ENCODE measurements at regions not wholly inside any gene's neighbourhood (a gene's known extent, or its start where the extent isn't known, plus 50 kb on each side); places are given as distances from the start of the nearest gene placed in this dataset.

- TF ChIP-seq EZH2phosphoT487 (IDR thresholded peaks at IDR 0.05; ENCODE audit: borderline replicate concordance, low read depth, low read length) (no peak), CTCF (conservative IDR thresholded peaks at IDR 0.05; ENCODE audit: low read length) (no peak)
- no TSS peak for BruUV-seq (replicated peaks)
- POLR2A ChIA-PET, result interaction anchor here (0.5 to 0.6 kb wide), 2 partner anchors 11 to 1020 kb away, joined by 3 read pairs; no protein-coding TSS in a partner anchor
- Histone ChIP-seq H3K4me1 (ENCODE audit: insufficient read depth, low read length, poor library complexity, severe bottlenecking) (no peaks in the 10 kb centered on the region), H3K79me2 (ENCODE audit: insufficient read depth, low read depth, low read length) (no peaks in the 10 kb centered on the region), H4K20me1 (ENCODE audit: insufficient read depth, low read length) (no peaks in the 10 kb centered on the region), H3K27ac (ENCODE audit: low read depth, low read length, poor library complexity, severe bottlenecking) (no peak overlapping the region), H3K9me3 (ENCODE audit: low read length) (no peaks in the 10 kb centered on the region), H3K36me3 (ENCODE audit: insufficient read depth, low read length) (no peaks in the 10 kb centered on the region), H2AFZ (ENCODE audit: low read length) (no peak overlapping the region), H3K4me2 (ENCODE audit: low read length) (no peak overlapping the region), H3K9me2 (ENCODE audit: insufficient read depth, low read length) (no peaks in the 10 kb centered on the region), H3K4me3 (ENCODE audit: low read depth, low read length, poor library complexity, severe bottlenecking) (no peak overlapping the region)
- DNase-seq (ENCODE audit: low spot score), result no peak
- intact Hi-C loops (cut with micrococcal nuclease; ENCODE audit: unreplicated experiment), result no loop called here
- CTCF ChIA-PET (ENCODE audit: unreplicated experiment), result no interaction called here
These were observed 599.6 kb downstream of the GBE1 start for GRCh38 chr3:81161851-81162250.

GRCh38 chr3:81161100-81161499 is 600.3 kb downstream of the GBE1 start:
- Histone ChIP-seq H3K27ac (ENCODE audit: low read depth, low read length, poor library complexity, severe bottlenecking) (no peak overlapping the region), H3K4me1 (ENCODE audit: insufficient read depth, low read length, poor library complexity, severe bottlenecking) (no peaks in the 10 kb centered on the region), H3K9me3 (ENCODE audit: low read length) (no peaks in the 10 kb centered on the region), H3K9me2 (ENCODE audit: insufficient read depth, low read length) (no peaks in the 10 kb centered on the region), H3K4me3 (ENCODE audit: low read depth, low read length, poor library complexity, severe bottlenecking) (no peak overlapping the region), H2AFZ (ENCODE audit: low read length) (no peak overlapping the region), H3K36me3 (ENCODE audit: insufficient read depth, low read length) (no peaks in the 10 kb centered on the region), H4K20me1 (ENCODE audit: insufficient read depth, low read length) (no peaks in the 10 kb centered on the region), H3K4me2 (ENCODE audit: low read length) (no peak overlapping the region), H3K79me2 (ENCODE audit: insufficient read depth, low read depth, low read length) (no peaks in the 10 kb centered on the region)
- TF ChIP-seq CTCF (conservative IDR thresholded peaks at IDR 0.05; ENCODE audit: low read length), result no peak
- TF ChIP-seq EZH2phosphoT487 (IDR thresholded peaks at IDR 0.05; ENCODE audit: borderline replicate concordance, low read depth, low read length), result no peak
- intact Hi-C loops (cut with micrococcal nuclease; ENCODE audit: unreplicated experiment), result no loop called here
- DNase-seq (ENCODE audit: low spot score), result no peak
- ChIA-PET POLR2A (no interaction called here), CTCF (ENCODE audit: unreplicated experiment) (no interaction called here)
- BruUV-seq (replicated peaks), result no TSS peak

DNA sequence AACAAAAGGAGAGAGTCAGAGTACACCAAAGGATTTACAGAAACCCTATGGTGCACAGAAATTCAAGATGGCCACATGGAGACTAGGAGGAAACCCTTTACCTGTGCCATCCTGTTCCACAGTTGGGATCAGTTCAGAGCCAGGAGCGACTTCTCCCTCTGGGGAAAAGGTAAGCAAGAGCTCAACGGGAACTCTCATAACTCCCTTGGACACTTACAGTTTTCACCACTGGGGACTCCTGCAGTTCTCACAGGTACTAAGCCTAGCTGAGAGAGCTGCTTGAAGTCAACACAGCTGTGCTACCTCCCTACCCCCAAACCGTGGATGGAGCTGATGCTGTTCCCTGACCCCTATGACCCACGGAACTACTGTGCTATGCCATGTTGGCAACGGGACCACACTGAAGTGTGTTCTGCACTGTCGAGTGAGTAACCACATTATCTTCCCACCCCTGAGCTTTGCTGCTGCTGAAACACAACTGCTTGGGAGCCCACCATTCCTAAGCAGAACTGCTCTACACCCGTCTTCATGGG is 606.8 kb downstream of the GBE1 start:
- POLR2A ChIA-PET, result no interaction called here
- intact Hi-C loops (cut with micrococcal nuclease; ENCODE audit: unreplicated experiment), result no loop called here

More for the DNA sequence above, 606.8 kb downstream of the GBE1 start:
- BruUV-seq (replicated peaks), result no TSS peak
- TF ChIP-seq EZH2phosphoT487 (IDR thresholded peaks at IDR 0.05; ENCODE audit: borderline replicate concordance, low read depth, low read length), result no peak
- Histone ChIP-seq H3K9me3 (ENCODE audit: low read length) (no peaks in the 10 kb centered on the region), H3K9me2 (ENCODE audit: insufficient read depth, low read length) (no peaks in the 10 kb centered on the region), H3K4me2 (ENCODE audit: low read length) (no peak overlapping the region), H3K27ac (ENCODE audit: low read depth, low read length, poor library complexity, severe bottlenecking) (no peak overlapping the region), H3K4me3 (ENCODE audit: low read depth, low read length, poor library complexity, severe bottlenecking) (no peak overlapping the region), H3K79me2 (ENCODE audit: insufficient read depth, low read depth, low read length) (no peaks in the 10 kb centered on the region), H4K20me1 (ENCODE audit: insufficient read depth, low read length) (no peaks in the 10 kb centered on the region), H3K4me1 (ENCODE audit: insufficient read depth, low read length, poor library complexity, severe bottlenecking) (no peaks in the 10 kb centered on the region), H3K36me3 (ENCODE audit: insufficient read depth, low read length) (no peaks in the 10 kb centered on the region), H2AFZ (ENCODE audit: low read length) (no peak overlapping the region)
- no peak for DNase-seq (ENCODE audit: low spot score)
- CTCF ChIA-PET (ENCODE audit: unreplicated experiment), result no interaction called here
